Ishikawa (cell line): ENCODE measurements at regions not wholly inside any gene's neighbourhood (a gene's known extent, or its start where the extent isn't known, plus 50 kb on each side); places are given as distances from the start of the nearest gene placed in this dataset.

Experiments used
- CEBPB ChIP-seq: IDR thresholded peaks from 2 replicates; pipeline ENCODE4 v1.6.1; 2012
- CREB1 ChIP-seq: IDR thresholded peaks from 2 replicates; pipeline ENCODE4 v1.6.1; 2012; ENCODE audit warnings: low read depth
- EGR1 ChIP-seq: IDR thresholded peaks from 2 replicates; pipeline ENCODE4 v1.6.1; 2012
- EP300 ChIP-seq: IDR thresholded peaks from 2 replicates; pipeline ENCODE4 v1.6.1; 2012; ENCODE audit warnings: borderline replicate concordance
- FOXM1 ChIP-seq: IDR thresholded peaks from 2 replicates; pipeline ENCODE4 v1.6.1; 2012; ENCODE audit warnings: low read depth, borderline replicate concordance
- NFIC ChIP-seq: IDR thresholded peaks from 2 replicates; pipeline ENCODE4 v1.6.1; 2012
- RAD21 ChIP-seq: IDR thresholded peaks from 2 replicates; pipeline ENCODE4 v1.6.1; 2012; ENCODE audit warnings: low read depth
- TAF1 ChIP-seq: IDR thresholded peaks from 2 replicates; pipeline ENCODE4 v1.6.1; 2012; ENCODE audit warnings: low read depth, mild to moderate bottlenecking
- TCF12 ChIP-seq: IDR thresholded peaks from 2 replicates; pipeline ENCODE4 v1.6.1; 2012; ENCODE audit warnings: low read depth
- TEAD4 ChIP-seq: IDR thresholded peaks from 2 replicates; pipeline ENCODE4 v1.6.1; 2012
- YY1 ChIP-seq: IDR thresholded peaks from 2 replicates; pipeline ENCODE4 v1.6.1; 2012; ENCODE audit warnings: low read depth
- ZBTB7A ChIP-seq: IDR thresholded peaks from 2 replicates; pipeline ENCODE4 v1.6.1; 2012; ENCODE audit warnings: low read depth
- TF ChIP-seq, protein P1 (sequence below): IDR thresholded peaks from 2 replicates; pipeline ENCODE4 v1.6.1; 2012
- TF ChIP-seq, protein P2 (sequence below): IDR thresholded peaks from 2 replicates; pipeline ENCODE4 v1.6.1; 2012; ENCODE audit warnings: low read depth, mild to moderate bottlenecking
- TF ChIP-seq, protein P3 (sequence below): IDR thresholded peaks from 2 replicates; pipeline ENCODE4 v1.6.1; 2012

DNA sequence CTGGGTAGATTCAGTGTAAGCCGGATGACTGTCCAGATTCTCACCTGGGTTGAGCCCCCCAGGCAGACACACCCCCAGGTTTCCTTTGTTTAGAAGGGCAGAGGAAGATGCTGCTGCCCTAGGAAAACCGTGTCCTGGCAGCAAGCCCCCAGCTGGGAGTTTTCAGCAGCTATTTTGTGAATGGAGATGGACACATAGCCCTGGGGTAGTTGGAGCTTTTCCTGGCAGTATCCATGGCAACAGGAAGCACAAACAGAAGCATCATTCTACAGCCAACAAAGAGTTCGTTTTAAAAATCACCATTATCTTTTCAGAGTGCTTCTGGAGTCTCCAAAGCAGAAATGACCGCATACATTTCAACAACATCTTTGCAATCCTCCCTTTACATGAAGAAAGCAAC, 245.5 kb downstream of the BRD1 start:
- TF ChIP-seq, protein P1, sequence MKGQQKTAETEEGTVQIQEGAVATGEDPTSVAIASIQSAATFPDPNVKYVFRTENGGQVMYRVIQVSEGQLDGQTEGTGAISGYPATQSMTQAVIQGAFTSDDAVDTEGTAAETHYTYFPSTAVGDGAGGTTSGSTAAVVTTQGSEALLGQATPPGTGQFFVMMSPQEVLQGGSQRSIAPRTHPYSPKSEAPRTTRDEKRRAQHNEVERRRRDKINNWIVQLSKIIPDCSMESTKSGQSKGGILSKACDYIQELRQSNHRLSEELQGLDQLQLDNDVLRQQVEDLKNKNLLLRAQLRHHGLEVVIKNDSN, result no peak
- no peak for TF ChIP-seq YY1
- no peak for TF ChIP-seq FOXM1
- TF ChIP-seq TCF12, result no peak
- no peak for TF ChIP-seq CREB1
- no peak for TF ChIP-seq EP300
- TF ChIP-seq TEAD4, result no peak
- TF ChIP-seq EGR1, result no peak
- TF ChIP-seq CEBPB, result no peak
- TF ChIP-seq, protein P2, sequence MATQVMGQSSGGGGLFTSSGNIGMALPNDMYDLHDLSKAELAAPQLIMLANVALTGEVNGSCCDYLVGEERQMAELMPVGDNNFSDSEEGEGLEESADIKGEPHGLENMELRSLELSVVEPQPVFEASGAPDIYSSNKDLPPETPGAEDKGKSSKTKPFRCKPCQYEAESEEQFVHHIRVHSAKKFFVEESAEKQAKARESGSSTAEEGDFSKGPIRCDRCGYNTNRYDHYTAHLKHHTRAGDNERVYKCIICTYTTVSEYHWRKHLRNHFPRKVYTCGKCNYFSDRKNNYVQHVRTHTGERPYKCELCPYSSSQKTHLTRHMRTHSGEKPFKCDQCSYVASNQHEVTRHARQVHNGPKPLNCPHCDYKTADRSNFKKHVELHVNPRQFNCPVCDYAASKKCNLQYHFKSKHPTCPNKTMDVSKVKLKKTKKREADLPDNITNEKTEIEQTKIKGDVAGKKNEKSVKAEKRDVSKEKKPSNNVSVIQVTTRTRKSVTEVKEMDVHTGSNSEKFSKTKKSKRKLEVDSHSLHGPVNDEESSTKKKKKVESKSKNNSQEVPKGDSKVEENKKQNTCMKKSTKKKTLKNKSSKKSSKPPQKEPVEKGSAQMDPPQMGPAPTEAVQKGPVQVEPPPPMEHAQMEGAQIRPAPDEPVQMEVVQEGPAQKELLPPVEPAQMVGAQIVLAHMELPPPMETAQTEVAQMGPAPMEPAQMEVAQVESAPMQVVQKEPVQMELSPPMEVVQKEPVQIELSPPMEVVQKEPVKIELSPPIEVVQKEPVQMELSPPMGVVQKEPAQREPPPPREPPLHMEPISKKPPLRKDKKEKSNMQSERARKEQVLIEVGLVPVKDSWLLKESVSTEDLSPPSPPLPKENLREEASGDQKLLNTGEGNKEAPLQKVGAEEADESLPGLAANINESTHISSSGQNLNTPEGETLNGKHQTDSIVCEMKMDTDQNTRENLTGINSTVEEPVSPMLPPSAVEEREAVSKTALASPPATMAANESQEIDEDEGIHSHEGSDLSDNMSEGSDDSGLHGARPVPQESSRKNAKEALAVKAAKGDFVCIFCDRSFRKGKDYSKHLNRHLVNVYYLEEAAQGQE, result no peak
- TF ChIP-seq, protein P3, sequence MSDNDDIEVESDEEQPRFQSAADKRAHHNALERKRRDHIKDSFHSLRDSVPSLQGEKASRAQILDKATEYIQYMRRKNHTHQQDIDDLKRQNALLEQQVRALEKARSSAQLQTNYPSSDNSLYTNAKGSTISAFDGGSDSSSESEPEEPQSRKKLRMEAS, result no peak
- no peak for TF ChIP-seq NFIC
- TF ChIP-seq TAF1, result no peak
- no peak for TF ChIP-seq ZBTB7A
- no peak for TF ChIP-seq RAD21

DNA sequence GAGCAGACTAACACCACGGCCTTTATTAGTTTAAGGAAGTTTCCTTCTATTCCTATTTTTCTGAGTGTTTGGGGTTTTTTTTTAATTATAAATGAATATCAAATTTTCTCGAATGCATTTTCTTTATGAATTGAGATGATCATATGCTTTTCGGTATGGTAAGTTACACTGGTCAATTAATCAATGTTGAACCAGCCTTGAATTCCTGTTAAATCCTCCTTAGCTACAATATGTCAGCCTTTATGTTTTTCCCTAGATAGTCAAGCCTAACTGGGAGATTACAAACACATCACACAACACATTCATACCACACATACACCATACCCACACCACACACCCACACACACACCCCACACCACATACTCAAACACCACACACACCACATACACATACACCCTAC, 247.6 kb downstream of the BRD1 start:
- no peak for TF ChIP-seq TCF12

DNA sequence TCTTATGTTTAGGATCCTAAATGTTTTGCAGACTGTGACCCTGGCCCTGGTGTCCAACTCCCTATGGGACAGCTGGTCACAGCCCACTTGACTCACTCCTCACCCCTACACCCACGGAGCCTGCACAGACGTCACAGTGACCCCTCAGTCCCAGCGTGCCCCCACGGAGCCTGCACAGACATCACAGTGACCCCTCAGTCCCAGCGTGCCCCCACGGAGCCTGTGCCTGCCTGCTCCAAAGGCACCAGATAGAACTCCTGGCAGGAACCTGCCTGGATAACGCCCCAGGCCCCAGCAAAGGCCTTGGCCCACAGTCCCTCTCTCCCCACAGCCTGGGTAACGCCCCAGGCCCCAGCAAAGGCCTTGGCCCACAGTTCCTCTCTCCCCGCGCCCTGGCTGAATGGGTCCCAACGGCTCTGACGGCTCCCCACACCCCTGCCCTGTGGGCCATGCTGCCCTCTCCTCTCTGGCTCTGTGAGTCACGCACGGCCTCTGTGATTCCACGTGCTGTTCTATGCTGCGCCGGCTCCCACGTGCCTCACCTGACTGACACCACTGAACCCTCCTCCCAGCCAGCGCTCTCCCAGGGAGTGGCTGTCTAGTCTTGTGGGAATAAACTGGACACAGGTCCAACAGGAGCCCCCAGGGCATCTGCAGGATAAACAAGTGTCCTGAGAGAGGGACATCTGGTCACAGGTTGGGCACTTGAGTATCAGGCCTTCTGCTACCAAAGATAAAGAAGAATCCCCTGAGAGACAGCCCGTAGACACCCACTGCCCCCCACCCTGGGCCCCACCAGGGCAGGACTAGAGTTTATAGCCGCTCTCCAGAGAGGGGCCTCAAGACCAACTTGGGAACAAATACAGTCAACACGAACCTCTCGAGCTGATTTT, 250.3 kb downstream of the BRD1 start:
- TF ChIP-seq YY1 (no peak), CREB1 (no peak), ZBTB7A (no peak), EP300 (no peak), TCF12 (no peak), NFIC (no peak)
- TF ChIP-seq, protein P1, result no peak
- TF ChIP-seq, protein P3, result no peak
- TF ChIP-seq, protein P2, result no peak

DNA sequence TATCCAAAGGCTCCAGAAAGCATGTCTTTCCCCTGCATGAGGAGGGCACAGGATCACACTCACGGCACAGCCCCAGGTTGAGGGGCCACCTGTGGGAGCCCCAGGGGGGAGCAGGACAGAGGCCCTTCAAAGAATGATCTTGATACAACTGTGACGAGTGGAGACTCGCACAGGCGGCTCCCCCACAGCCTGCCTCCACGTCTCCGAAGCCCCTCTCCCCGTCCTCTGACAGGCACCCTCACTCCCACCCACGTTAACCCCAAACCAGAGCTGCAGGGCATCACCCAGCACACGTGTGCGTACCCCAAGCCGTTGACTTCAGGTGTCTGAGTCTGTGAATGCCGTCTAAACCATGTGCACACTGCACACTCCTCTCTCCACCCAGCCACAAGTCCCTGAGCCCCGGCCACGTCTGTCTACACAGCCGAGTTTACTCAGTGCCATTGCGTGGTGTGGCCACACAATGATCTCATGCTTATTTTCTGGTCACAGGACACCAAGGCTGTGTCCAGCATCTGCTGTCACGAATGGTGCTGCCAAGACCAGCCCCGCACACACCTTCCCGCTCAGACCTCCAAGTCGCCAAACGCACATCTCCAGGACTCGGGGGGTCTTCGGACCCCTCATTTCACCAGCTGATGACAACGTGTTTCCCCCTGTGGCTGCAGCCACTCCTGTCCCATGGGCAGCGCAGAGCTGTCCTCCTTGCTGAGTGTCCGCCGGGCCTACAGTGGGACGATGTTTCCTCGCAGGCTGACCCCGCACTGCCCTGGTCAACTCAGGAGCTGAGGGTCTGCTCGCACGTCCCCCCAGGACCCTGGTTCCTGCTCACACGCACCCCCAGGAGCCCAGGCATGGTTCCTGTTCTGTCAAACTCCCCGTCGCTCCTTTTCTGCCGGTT, 251.2 kb downstream of the BRD1 start:
- TF ChIP-seq CEBPB (no peak), EP300 (no peak), EGR1 (no peak), YY1 (no peak), ZBTB7A (no peak), TCF12 (no peak)
- TF ChIP-seq, protein P1, result no peak

DNA sequence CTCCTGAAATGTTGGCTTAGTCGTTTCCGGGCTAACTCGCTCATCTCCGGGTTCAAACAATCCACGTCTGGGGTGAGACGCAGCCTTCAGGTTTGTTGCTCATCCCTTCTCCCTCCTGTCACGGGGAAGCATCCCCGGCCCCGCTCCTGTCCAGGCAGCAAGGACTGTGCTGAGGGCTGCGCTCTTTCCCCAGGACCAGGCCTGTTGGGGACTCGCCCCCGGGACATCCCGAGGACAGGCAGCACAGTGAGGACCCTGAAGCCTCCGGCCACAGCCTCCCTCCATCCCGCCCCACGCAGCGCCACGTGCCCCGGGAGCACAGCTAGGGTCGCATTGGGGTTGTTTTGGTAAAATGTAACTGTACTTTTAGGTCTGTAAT, 252.0 kb downstream of the BRD1 start:
- no peak for TF ChIP-seq RAD21
- TF ChIP-seq, protein P1, result no peak
- no peak for TF ChIP-seq EGR1
- TF ChIP-seq, protein P2, result no peak
- no peak for TF ChIP-seq ZBTB7A
- TF ChIP-seq CREB1, result no peak
- no peak for TF ChIP-seq FOXM1
